Chondrocyte (in vitro differentiated cells): ENCODE measurements at regions not wholly inside any gene's neighbourhood (a gene's known extent, or its start where the extent isn't known, plus 50 kb on each side); places are given as distances from the start of the nearest gene placed in this dataset.
"Not testable (repeated sequence)": the region's sequence is repeated elsewhere in the genome, so short reads cannot be mapped to it uniquely, and the experiment has no call there.

ENCODE experiments used
- DNase-seq: peaks from one replicate; pipeline ENCODE4 v3.0.0; 2021; ENCODE audit warnings: mixed read lengths, low spot score
- H3K27ac Mint-ChIP-seq: one replicate; pipeline ENCODE4 v1.8.0; 2021; ENCODE audit warnings: mild to moderate bottlenecking, moderate library complexity, mixed read lengths; ENCODE audit not compliant: unreplicated experiment
- H3K27me3 Mint-ChIP-seq: 2 replicates; pipeline ENCODE4 v1.8.0; 2021; ENCODE audit warnings: low read depth, mixed read lengths
- H3K36me3 Mint-ChIP-seq: 2 replicates; pipeline ENCODE4 v1.8.0; 2021; ENCODE audit warnings: low read depth, mixed read lengths
- H3K4me1 Mint-ChIP-seq: 2 replicates; pipeline ENCODE4 v1.8.0; 2021; ENCODE audit warnings: low read depth, mild to moderate bottlenecking, mixed read lengths
- H3K4me3 Mint-ChIP-seq: one replicate; pipeline ENCODE4 v1.8.0; 2021; ENCODE audit warnings: mild to moderate bottlenecking, moderate library complexity, mixed read lengths; ENCODE audit not compliant: unreplicated experiment
- H3K9me3 Mint-ChIP-seq: 2 replicates; pipeline ENCODE4 v1.8.0; 2021; ENCODE audit warnings: low read depth, mixed read lengths
- TF ChIP-seq, protein P1 (sequence below): fragments of 200-600 bp; sonication (generic); IDR thresholded peaks from 2 replicates; pipeline ENCODE4 v1.5.0; 2021; ENCODE audit warnings: antibody characterized with exemption, mild to moderate bottlenecking, moderate library complexity

DNA sequence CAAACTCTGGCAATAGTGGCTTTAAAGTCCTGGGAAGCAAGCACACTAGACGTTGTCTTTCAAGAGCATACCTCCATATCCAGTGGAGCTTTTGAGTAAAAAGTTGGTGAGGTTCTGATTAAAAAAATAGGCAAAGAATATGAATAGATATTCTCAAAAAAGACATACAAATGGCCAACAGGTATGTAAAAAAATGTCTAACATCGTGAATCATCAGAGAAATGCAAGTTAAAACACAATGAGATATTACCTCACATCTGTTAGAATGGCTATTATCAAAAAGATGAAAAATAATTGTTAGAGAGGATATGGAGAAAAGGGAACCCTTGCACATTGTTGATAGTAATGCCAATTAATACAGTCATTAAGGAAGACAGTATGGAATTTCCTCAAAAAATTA lies 407.1 kb downstream of the MDFIC start:
- DNase-seq, result no peak
- Mint-ChIP-seq H3K27ac (no peak overlapping the region), H3K4me1 (no peaks in the 10 kb centered on the region), H3K9me3 (no peaks in the 10 kb centered on the region), H3K36me3 (no peaks in the 10 kb centered on the region), H3K4me3 (no peak overlapping the region), H3K27me3 (no peaks in the 10 kb centered on the region)
- TF ChIP-seq, protein P1, sequence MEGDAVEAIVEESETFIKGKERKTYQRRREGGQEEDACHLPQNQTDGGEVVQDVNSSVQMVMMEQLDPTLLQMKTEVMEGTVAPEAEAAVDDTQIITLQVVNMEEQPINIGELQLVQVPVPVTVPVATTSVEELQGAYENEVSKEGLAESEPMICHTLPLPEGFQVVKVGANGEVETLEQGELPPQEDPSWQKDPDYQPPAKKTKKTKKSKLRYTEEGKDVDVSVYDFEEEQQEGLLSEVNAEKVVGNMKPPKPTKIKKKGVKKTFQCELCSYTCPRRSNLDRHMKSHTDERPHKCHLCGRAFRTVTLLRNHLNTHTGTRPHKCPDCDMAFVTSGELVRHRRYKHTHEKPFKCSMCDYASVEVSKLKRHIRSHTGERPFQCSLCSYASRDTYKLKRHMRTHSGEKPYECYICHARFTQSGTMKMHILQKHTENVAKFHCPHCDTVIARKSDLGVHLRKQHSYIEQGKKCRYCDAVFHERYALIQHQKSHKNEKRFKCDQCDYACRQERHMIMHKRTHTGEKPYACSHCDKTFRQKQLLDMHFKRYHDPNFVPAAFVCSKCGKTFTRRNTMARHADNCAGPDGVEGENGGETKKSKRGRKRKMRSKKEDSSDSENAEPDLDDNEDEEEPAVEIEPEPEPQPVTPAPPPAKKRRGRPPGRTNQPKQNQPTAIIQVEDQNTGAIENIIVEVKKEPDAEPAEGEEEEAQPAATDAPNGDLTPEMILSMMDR, result no peak

DNA sequence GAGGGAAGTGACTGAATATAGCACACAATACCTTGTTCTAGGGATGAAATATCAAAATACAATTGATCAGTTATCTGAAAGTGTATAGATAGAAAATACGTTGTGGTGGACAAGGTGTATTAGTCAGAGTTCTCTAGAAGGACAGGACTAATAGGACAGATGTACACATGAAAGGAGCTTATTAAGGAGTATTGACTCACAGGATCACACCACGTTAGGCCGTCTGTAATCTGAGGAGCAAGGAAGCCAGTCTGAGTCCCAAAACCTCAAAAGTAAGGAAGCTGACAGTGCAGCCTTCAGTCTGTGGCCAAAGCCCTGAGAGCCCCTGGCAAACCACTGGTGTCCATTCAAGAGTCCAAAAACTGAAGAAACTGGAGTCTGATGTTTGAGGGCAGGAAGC lies 406.1 kb downstream of the MDFIC start:
- DNase-seq, result no peak
- Mint-ChIP-seq H3K36me3 (no peaks in the 10 kb centered on the region), H3K27me3 (no peaks in the 10 kb centered on the region), H3K4me3 (no peak overlapping the region), H3K27ac (no peak overlapping the region), H3K9me3 (no peaks in the 10 kb centered on the region), H3K4me1 (no peaks in the 10 kb centered on the region)
- TF ChIP-seq, protein P1, result no peak

DNA sequence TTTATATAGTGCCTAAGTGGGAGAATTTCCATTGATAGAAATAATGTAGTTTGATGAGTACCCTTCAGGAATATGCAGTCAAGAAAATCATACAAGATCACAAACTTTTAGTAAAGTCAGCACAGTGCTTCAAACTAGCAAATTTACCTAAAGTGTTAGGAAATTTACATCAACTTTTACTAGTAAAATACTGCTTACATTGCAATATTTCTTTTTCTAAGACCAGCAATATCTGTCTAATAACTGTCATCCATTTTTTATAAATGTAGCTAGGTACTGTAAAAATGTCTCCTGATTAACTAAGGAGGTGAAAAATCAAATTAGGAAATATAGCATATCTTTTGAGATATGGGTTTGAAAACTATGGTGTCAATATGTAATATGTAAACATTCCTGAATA lies 405.4 kb downstream of the MDFIC start:
- Mint-ChIP-seq H3K27ac (no peak overlapping the region), H3K4me1 (no peaks in the 10 kb centered on the region), H3K4me3 (no peak overlapping the region), H3K9me3 (no peaks in the 10 kb centered on the region), H3K27me3 (no peaks in the 10 kb centered on the region), H3K36me3 (no peaks in the 10 kb centered on the region)
- TF ChIP-seq, protein P1, result no peak
- DNase-seq, result no peak

DNA sequence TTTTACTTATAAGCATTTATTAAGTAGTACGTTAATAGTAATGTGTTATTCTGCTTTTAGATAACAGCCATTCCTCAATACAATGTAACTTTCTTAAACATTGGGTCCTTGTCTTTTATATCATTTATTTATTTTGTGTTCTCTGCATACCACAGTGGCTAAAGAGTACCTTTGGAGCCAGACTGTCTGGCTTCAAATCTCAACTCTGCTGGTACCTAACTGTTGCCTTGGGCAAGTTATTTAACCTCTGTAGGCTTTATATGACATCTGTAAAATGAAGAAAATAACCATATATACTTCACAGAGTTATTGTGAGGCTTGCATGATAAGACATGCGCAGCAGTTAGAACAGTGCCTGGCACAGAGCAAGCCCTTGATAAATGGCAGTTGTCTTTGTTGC lies 397.6 kb downstream of the MDFIC start:
- TF ChIP-seq, protein P1, result no peak
- Mint-ChIP-seq H3K4me1 (no peaks in the 10 kb centered on the region), H3K36me3 (no peaks in the 10 kb centered on the region), H3K4me3 (no peak overlapping the region), H3K27ac (no peak overlapping the region), H3K9me3 (no peaks in the 10 kb centered on the region), H3K27me3 (peaks cover 1% of the 10 kb centered on the region)
- DNase-seq, result no peak

DNA sequence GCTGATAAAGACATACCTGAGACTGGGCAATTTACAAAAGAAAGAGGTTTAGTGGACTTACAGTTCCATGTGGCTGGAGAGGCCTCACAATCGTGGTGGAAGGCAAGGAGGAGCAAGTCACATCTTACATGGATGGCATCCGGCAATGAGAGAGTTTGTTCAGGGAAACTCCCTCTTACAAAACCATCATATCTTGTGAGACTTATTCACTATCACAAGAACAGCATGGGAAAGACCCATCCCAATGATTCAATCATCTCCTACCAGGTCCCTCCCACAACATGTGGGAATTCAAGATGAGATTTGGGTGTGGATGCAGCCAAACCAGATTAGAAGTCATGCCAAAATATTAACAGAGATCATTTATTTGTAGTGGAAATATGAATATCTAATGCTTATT lies 388.4 kb downstream of the MDFIC start:
- not testable (repeated sequence) for H3K27me3 Mint-ChIP-seq, H3K27ac Mint-ChIP-seq, H3K4me1 Mint-ChIP-seq, H3K36me3 Mint-ChIP-seq, H3K9me3 Mint-ChIP-seq, DNase-seq, H3K4me3 Mint-ChIP-seq

DNA sequence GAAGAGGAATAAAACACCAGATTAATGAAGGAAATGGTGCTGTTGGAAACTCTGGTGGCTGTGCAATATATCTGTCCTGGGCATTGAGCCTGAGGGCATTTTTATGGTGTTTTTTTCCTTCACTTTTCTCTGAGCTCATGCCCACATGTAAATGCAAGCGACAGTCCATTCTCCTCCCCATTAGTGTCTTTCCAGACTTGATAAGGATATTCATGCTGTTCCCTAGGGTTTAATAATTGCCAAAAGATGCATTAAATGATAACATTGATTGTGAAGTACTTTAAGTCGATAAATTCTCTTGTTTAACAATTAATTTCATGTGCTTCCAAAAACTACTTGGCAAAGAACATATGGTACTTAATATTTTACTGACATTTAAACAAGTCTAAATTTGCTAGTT lies 384.7 kb downstream of the MDFIC start:
- H3K4me3 Mint-ChIP-seq, result no peak overlapping the region
- no peak overlapping the region for H3K27ac Mint-ChIP-seq
- H3K36me3 Mint-ChIP-seq, result no peaks in the 10 kb centered on the region
- H3K27me3 Mint-ChIP-seq, result peaks cover 2% of the 10 kb centered on the region
- H3K9me3 Mint-ChIP-seq, result no peaks in the 10 kb centered on the region
- H3K4me1 Mint-ChIP-seq, result peaks cover 6% of the 10 kb centered on the region
- DNase-seq, result no peak
- TF ChIP-seq, protein P1, result no peak
